A172 (cell line): ENCODE measurements at regions not wholly inside any gene's neighbourhood (a gene's known extent, or its start where the extent isn't known, plus 50 kb on each side); places are given as distances from the start of the nearest gene placed in this dataset.
"Not testable (repeated sequence)": the region's sequence is repeated elsewhere in the genome, so short reads cannot be mapped to it uniquely, and the experiment has no call there.

Source experiments
- DNase-seq: peaks from one replicate; pipeline ENCODE4 v3.0.0-alpha.2; 2015; ENCODE audit warnings: low spot score

DNA sequence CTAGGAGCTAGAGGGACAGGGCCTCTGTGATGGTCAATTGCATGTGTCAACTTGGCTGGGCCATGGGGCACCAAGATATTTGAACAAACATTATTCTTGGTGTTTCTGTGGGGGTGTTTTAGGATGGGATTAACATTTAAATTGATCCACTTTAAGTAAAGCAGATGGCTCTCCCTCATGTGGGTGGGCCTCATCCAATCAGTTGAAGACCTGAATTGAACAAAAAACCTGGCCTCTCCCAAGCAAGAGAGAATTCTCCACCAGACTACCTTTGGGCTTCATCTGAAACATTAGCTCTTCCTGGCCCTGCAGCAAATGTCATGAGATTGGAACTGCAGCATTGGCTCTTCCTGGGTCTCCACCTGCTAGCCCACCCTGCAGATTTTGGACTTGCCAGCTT, 207.1 kb upstream of the ATP6AP2 start:
- DNase-seq, result no peak

DNA sequence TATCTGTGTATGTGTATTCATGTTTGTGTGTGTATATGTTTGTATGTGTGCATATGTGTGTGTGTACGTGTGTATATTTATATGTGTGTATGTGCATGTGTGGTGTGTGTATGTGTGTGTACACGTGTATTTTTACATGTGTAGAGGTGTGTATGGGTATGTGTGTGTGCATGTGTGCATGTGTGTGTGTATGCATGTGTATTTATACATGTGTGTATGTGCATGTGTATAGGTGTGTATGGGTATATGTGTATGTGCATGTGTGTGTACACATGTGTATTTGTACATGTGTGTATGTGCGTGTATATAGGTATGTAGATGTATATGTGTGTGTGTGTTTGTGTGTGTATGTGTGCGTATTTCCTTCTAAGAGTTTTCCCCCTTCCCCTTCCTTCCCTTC, 207.7 kb upstream of the ATP6AP2 start:
- DNase-seq, result no peak

DNA sequence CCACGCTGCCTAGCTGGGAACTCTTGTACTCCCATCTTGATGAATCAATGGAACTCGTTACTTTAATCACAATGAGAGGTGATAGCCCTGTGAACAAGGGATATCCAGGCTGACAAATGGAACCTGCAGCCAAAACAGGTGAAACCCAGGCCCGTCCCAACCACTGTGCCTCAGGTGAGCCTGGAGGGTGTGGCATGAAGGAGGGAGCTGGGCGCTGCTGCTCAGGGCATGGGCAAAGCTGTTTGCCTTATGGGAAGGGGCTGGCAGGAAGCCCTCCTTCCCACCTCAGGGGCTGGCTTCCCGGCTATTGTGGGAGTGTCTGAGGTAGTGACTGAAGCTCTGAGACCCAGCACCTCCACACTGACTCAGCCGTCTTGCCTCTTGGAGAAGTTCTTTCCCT, 209.4 kb upstream of the ATP6AP2 start:
- DNase-seq, result no peak

DNA sequence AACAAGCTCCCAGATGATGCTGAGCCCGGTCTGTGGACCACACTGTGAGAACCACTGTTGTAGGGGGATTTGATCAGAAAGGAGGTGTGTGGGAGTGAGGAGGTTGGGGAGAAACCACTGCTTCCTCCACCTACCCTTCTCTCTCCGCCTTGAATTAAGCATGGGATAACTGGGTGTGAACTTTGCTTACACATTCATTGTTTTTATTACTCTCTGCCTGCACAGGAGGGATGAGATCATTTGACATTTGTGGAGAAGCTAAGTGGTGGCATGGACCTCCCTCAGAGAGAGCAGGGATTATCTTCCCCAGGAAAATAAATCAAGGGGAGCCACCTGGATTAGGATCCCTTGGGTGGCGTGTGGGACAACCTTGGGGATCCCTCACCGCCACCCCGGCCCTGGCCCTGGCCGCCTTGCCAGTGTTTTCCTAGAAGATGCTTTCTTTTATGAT, 212.1 kb upstream of the ATP6AP2 start:
- DNase-seq, result peak; percentile 13

DNA sequence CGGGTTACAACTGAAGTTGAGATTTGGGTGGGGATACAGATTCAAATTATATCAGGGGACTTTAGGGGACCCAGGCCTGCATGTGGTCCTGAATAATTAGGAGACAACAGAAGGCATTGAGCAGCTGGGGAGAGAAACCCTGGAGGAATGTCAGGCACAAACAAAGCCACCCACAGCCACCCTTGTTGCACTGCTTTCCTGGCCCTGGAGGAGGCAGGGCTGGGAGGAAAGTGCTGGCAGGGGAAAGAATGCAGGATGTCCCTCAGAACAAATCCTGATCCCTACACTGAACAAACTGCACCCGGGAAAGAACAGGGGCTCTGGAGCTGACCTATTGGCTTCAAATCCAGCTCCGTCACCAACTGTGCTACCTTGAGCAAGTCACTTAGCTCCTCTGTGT, 214.1 kb upstream of the ATP6AP2 start:
- DNase-seq, result no peak

DNA sequence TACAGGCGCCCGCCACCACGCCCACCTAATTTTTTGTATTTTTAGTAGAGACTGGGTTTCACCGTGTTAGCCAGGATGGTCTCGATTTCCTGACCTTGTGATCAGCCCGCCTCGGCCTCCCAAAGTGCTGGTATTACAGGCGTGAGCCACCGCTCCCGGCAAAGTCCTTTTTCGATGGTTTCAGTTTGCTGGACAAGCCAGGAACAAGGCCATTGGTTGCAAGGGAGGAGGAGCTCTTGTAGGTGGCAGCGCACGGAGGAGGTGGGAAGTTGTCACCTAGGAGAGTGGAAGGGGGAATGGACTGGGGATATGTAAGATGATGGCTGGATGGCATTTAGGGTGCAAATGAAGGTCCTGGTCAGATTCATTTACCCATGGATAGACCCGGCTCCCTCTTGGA, 218.5 kb upstream of the ATP6AP2 start:
- not testable (repeated sequence) for DNase-seq

DNA sequence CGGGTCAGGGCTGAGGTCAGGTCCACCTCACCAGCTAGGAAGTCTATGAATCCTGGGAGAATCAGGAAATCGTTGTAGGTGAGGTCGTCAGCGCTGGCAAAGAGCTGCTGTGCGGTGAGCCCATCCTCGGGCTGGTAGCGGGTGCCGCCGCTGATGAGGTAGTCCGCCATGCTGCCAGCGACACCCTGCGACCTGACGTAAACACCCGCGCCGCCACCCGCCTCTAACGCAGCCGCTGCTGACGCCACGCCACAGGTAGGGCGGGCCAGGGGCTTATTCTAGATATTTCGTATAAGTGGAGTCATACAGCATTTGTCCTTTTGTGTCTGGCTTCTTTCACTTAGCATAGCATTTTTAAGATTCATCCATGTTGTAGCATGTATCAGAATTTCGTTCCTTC, 220.2 kb upstream of the ATP6AP2 start:
- no peak for DNase-seq

DNA sequence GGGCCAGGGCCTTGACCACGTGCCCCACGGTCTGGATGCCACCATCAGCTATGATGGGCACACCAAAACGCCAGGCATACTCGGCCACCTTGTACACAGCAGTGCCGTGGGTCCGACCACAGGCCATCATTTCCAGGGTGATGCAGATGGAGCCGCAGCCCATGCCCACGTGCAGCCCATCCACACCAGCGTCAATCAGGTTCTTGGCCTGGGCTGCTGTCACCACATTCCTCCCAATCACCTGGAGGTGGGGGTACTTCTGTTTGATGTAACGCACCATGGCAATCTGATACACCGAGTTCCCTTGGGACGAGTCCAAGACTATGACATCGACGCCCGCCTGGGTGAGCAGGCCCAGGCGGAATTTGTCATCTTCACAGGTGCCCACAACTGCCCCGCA, 221.2 kb upstream of the ATP6AP2 start:
- no peak for DNase-seq

DNA sequence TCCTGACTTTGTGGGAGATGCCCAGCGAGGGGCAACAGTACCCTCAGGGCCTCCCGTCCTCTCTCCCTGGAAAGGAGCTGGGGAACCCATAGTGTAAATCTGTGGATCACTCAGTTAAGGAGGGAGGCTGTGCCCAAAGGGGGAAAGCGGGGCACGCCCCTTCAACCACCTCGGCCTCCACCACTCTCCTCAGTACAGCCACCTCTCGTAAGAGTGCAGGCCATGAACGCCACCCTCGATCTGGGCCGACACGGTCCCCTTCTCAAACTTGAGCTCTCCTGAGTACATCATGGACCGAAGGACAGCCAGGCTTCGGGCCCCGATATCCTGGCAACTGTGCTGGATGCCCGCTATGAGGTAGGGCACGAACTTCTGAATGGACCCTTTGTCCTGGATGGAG, 221.8 kb upstream of the ATP6AP2 start:
- DNase-seq, result no peak

DNA sequence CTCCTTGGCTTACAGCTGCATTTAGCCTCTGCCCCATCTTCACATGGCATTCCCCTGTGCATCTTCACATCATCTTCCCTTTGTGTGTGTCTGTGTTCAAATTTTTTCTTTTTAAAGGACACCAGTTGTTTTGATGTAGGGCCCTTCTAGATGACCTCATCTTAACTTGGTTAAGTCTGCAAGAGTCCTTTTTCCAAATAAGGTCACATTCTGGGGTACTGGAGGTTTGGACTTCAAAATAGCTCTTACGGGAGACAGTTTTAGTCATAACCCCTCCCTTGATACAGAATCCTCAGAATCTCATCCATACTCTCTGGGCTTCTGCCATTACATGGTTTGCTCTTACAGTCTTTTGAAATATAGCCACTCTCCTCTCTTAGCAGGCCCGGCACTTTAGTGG, 231.5 kb upstream of the ATP6AP2 start:
- no peak for DNase-seq

DNA sequence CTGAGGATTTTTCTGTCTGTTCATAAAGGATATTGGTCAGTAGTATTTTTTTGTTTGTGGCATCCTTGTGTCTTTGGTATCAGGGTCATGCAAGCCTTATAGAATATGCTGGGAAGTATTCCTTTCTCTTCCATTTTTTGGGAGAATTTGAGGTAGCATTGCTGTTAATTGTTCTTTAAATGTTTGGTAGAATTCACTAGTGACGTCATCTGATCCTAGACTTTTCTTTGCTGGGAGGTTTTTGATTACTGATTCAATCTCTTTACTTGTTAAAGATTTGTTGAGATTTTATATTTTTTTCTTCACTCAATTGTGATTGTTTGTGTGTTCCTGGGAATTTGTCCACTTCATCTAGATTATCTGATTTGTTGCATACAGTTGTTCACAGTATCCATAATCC, 234.4 kb upstream of the ATP6AP2 start:
- DNase-seq, result no peak

DNA sequence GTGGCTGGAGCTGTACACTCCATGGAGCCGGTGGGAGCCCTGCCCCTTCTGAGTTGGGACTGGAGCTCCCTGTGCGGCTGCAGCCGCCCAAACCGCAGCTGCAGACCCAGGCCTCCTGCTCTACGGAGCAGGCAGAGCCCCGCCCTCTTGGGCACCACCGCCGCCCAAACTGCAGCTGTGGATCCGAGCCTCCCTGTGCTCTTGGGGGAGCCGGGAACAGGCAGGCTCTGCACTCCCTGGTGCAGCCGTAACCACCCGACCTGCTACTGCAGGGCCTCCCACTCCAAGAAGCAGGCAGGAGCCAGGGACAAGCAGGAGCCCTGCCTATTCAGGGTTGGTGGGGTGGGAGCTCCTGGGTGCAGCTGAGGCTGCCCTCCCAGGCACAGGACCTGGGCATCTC, 237.5 kb upstream of the ATP6AP2 start:
- DNase-seq, result no peak

DNA sequence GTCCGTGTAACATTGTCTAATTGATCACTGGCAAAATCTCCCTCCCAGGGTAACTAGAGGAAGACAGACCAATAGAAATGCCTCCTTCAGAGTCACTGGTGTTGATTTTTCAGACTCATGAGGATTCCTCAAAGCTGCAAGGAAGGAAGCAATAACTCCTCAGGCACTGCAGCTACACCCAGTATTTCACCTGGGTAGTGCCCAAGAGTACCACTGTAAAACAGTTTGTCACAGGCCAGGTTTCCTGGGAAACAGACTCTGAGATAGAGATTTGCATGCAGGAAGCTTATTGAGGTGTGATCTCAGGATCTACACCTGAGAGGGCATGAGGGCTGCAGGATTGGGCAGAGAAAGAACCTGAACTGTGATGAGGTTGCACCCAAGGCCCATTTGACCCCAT, 240.7 kb upstream of the ATP6AP2 start:
- DNase-seq, result no peak

DNA sequence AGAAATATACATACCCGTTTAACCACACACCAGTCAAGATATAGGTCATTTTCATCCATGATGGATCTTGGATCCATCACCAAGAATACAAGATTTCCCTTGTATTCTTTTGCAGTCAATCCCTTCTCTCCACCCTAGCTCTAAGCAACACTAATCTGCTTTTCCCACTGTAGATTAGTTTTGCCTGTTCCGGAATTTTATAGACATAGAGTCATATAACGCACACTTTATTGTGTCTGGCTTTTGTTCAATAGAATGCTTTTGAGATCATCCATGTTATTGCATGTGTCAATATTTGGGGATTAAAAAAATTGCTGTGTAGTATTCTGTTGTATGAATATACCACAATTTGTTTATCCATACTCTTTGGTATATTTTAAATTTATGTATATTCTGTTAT, 235.6 kb upstream of the BCOR start:
- no peak for DNase-seq

DNA sequence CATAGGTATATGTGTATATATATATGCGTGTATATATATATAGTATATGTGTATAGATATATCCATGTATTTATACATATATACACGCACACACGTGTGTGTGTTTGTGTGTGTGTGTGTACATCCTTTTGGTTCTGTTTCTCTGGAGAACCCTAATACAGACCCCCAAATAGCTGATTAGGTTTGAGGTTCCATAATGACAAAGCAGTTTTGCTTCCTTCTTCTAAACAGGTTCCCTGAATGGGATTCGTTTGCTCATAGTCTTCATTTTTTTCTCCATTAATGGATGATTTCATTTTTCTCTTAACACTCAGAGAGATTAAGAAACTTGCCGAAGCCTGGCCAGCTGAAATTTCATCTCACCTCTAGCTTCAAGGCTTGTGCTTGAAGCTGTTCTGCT, 234.0 kb upstream of the BCOR start:
- DNase-seq, result no peak

DNA sequence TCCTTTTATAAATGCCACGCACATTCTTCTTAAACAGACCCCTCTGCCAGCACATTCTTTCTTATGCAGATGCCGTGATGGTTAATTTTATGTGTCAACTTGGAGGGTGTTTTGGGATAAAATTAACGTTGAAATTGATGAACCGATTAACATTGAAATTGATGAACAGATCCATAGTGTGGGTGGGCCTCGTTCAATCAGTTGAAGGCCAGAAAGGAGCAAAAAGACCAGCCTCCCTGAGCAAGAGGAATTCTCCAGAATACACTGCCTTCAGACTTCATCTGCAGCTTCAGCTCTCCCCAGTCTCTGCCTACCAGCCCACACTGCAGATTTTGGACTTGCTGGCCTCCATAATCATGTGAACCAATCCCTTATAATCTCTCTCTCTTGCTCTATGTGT, 233.6 kb upstream of the BCOR start:
- no peak for DNase-seq

DNA sequence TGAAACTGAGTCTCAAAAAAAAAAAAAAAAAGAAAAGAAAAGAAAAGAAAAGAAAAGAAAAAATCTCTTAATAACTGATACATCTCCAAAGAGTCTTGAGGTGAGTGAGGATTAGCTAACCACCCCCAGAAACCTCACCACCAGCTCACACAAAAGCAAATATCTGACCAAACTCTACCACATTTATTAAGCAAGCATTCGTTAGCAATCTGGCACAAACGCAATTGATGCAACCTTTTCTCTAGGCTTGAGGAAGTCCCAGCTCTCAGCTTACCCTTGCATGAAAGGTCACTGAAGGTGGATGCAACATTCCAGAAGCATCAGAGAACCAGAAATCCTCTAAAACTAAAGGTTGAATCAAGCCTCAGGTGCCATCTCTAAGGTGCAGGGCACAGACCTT, 231.9 kb upstream of the BCOR start:
- DNase-seq, result no peak

DNA sequence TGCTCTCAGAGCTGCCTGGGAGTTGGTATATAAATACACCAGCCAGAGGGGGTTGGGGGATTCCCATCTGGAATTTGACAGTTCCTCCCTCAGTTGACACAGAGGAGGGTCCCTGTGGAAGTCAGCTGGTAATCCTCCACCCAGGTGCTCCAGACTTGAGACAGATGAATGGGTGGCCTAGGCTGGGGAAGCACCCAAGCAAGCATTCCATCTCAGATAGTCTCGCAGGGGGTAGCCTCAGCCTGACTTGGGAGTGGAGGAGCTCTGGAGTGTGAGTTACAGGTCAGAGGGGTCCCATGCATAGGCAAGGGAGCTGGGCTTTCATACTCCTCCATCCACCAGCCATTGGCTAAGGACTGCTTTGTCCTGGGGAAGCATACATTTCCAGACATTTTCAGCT, 229.3 kb upstream of the BCOR start:
- DNase-seq, result no peak

DNA sequence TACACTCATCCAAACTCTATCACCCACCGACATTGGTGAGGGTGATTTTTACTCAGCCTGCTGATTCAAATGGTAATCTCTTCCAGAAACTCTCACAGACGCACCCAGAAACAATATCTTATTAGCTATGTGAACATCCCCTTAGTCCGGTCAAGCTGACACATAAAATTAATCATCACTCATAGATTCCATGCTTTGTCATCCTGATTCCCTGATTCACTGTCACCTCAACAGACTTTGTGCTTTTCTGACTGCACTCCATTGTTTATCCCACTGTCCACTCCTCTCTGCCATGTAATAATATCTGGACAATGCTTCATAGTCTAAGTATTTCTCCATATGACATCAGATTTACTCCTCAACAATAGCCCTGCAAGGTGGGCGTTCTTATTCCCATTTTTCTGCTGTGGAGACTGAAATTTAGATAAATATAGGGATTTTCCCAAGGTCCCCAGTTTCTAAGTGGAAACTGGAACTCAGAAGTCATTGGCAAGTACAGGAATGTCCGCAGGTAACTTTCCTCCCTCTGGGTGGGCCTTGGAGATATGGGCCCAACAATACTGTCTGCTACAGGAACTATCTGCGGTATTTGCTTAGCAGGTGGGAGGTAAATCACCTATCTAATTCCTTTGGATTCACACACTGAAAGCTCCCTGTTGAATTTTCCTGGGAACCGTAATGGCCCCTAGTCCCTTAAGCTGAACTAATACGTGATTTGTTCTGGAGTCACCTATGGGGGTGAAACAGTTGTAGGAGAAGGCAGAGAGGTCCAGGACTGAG, 228.6 kb upstream of the BCOR start:
- DNase-seq, result no peak

DNA sequence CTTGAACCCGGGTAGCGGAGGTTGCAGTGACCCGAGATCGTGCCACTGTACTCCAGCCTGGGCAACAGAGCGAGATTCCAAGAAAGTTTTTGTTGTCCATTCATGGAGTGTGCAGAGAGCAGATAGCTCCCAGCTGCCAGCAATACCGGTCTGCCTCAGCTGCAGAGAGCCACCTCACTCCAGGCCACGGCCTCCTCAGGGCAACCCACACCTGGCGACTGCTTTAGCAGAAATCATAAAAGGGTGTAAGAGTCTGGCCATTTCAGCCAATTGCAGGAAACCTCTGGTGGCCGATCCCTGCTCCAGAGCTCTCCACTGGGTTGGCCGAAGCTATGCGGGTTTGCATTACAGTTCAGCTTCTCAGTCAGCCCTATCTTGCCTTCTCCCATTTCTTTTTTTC, 227.4 kb upstream of the BCOR start:
- DNase-seq, result no peak

DNA sequence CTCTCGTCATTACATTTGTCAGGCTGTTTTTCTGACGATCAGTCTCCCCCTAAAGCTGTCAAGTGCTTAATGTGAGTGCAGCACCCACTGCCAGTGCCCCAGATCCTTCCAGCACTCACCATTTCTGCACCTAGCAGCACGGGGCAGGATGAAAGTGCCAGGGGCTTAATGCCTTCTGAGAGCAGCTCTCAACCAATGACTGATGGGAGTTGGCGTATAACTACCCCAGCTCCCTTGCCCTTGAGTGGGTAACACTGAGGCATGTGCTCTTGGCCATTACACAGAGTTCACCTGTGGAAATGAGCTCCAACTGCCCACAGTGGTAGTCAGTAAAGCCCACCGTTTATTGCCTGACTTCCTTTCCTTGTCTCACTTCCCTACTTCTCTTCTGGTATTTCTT, 226.2 kb upstream of the BCOR start:
- DNase-seq, result no peak

DNA sequence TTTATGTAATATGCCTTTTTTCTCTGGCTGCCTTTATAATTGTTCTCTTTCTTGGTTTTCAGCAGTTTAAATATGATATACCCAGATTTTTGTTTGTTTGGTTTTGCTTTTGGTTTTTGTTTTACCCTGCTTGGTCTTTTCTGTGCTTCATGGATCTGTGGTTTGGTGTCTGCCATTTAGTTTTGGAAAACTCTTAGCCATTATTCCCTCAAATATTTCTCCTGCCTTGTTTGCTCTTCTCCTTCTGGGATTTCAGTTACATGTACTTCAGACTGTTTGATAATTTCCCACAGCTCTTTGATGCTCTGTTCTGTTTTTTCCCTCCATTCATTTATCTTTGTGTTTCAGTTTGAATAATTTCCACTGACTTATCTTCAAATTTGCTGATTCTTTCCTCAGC, 223.1 kb upstream of the BCOR start:
- DNase-seq, result no peak

DNA sequence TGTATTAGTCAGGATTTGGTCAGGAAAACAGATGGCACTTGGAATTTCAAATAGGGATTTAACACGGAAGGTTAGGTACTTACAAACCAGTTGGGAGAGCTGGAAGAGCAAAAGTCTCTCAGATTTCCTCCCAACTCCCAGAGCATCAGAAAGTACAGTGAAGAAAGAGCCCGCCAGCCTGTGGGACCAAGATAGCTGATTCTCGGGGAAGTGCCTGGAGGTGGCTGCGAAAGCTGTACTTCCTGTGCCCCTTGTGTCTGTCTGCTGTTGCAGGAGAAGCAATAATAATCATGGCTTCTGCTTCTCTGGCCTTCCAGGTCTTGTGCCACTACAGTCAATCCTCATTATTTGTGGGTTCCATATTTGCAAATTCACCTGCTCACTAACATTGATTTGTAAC, 221.0 kb upstream of the BCOR start:
- no peak for DNase-seq

DNA sequence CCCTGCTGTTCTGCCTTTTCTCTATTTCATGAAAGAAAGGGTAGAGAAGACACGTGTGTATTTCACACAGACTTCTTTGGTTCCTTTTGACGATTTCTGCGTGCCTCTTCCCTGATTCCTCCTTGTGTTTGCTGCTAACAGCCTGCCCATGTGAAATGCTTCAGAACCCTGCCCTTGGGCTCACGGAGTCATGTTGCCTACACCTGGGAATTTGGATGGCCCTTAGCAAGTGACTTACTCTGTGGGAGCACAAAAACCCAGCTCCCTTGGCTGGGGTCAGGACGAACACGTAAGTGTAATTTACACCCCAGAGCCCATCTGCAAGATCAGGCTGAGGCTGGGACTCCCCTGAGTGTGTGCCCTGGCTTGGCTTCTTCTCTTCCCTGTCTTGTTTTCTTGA, 220.3 kb upstream of the BCOR start:
- no peak for DNase-seq
